Glomerular endothelial cell (primary cell): ENCODE measurements at regions not wholly inside any gene's neighbourhood (a gene's known extent, or its start where the extent isn't known, plus 50 kb on each side); places are given as distances from the start of the nearest gene placed in this dataset.
"Not testable (repeated sequence)": the region's sequence is repeated elsewhere in the genome, so short reads cannot be mapped to it uniquely, and the experiment has no call there.

Source experiments
- DNase-seq: peaks from one replicate; pipeline ENCODE4 v3.0.0-alpha.2; 2011; ENCODE audit warnings: low read depth, low spot score; ENCODE audit errors: extremely low read depth

DNA sequence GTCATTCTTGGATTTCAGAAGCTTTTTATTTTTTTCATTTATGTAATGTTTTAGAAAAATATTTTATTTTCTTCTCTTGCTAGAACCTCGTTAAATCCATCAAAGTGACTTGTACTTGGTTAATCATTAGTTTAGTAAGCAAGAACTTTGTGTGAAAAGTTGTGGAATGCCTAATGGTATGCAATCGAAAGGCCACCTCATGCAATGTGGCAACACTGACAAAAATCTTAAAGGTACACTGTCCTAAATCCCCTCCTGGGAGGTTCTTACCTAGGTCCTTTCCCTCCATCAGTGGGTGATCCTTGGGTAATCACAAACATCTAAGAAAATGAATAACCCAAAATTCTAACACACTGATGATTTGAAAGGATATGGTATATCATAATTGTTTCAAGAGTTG lies 304.2 kb downstream of the DNAH5 start:
- DNase-seq, result no peak

DNA sequence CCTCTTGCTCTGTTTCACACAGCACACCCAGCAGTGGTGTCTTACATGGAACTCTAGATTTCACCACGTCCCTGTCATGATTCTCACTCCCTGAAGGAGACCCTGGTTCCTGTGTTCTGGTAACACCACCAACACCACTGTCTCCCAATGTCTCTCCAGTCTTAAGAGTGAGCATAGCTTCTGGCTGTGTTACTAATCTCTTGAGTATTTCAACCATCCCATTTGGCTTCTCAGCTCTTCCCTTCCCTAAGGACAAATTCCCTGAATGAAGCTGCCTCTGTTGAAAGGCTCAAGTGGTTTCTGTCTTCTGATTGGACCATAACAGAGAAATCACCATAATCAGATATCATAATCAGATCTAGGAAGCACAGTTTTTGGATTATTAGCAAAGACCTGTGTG lies 311.8 kb downstream of the DNAH5 start:
- DNase-seq, result no peak

DNA sequence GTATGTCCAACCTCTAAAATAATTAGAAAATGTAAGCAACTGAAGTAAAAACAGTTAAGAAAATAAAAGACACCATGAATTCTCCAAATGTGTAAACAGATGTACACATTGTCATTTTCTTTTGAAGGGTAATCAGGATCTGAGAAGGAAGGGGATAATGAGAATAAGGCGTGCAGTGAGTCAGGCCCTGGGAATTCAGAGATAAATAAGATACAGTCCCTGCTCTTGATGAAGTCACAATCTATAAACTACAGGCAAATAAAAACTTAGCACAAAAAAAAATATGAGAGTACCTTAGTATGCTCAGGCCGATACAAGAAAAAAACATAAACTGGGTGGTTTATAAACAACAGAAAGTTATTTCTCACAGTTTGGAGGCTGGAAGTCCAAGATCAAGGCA lies 315.3 kb downstream of the DNAH5 start:
- no peak for DNase-seq

DNA sequence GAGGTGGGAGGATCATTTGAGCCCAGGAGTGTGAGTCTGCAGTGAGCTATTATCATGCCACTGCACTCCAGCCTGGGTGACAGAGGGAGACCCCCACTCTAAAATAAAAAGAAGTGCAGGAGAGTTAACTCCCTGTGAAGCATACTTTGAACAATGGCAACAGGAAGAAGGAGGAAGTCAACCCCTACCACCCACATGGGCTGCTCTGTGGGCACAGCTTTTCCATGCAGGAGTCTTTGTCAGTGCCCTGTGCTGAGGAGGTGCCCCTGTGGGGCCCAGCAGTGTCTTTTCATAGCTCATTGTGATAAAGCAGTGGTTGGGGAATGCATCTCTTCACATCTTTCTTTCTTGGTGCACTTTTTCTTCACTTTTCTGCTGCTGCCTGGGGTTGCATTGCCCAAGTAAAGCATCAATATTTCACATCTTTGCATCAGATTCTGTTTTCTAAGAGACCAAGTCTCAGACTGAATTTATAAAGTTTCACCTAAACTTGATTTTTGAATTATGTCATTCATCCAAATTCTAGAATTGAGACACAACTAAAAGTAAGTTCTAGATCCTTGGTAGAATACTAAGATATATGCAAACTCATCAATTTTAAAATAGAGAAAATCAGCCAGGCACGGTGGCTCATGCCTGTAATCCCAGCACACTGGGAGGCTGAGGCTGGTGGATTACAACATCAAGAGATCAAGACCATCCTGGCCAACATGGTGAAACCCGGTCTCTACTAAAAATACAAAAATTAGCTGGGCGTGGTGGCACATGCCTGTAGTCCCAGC lies 316.6 kb downstream of the DNAH5 start:
- DNase-seq, result no peak

DNA sequence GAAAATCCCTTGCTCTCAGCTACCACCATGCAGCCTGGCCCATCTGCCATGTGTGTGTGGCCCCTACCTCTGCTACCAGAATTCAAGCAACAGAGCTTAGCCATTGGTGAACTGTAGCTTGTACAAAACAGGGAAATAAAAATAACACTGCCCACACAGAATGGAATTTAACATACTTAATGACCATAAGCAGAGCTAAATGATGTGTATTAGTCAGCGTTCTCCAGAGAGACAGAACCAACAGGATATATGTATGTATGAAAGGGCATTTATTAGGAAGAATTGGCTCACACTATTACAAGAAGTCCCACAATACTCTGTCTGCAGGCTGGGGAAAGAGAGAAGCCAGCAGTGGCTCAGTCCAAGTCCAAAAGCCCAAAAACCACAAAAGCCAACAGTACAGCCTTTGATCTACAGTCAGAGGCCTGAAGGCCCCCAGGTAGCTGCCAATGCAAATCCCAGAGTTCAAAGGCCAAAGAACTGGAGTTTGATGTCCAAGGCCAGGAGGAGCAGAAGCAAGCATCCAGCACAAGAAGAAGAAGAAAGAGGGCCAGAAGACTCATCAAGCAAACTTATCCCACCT lies 318.8 kb downstream of the DNAH5 start:
- DNase-seq, result no peak

DNA sequence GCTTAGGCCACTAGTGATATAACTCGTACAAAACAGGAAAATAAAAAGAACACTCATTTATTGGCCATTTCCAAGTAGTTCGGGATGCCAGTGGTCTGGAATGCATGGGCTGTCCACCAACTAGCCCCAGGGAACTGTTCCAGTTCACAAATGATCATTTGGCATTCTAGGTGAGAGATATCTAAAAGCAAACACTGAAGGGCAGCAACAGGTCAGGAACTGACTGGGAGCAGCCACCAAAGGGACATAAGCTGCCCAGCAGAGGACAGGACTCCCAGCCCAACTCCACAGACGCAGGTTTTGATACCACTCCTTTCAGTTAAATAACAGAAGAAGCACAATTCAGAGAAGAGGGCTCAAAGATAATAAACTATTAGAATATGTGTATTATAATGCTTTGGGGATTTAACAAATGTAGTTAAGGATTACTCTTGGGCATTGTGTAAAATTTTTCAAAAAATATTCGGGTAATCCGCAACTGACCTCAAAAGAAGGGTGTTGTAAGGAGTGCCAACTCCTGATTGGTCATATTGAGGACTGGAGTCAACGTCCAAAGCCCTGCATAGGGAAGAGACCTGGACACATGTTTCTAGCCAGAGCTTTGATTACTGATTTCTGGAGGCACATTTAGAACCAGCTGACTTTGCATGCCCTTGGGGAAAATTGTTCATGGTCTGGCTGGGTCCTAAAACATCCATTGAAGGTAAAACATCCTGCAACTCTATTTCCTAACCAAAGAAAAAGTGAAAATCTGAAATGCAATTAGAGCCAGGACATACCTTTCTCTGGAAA lies 320.0 kb downstream of the DNAH5 start:
- no peak for DNase-seq

DNA sequence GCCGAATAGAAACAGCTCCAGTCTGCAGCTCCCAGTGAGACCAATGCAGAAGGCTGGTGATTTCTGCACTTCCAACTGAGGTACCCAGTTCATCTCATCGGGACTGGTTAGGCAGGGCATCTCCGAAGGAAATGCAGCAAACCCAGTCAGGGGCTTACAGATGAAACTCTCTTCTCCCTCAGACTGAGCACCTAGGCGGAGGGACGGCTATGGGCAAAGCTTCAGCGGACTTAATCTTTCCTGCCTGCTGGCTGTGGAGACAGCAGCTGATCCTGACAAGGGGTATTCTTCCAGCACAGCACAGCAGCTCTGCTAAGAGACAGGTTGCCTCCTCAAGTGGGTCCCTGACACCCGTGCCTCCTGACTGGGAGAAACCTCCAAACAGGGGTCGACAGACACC lies 330.9 kb downstream of the DNAH5 start:
- no peak for DNase-seq

DNA sequence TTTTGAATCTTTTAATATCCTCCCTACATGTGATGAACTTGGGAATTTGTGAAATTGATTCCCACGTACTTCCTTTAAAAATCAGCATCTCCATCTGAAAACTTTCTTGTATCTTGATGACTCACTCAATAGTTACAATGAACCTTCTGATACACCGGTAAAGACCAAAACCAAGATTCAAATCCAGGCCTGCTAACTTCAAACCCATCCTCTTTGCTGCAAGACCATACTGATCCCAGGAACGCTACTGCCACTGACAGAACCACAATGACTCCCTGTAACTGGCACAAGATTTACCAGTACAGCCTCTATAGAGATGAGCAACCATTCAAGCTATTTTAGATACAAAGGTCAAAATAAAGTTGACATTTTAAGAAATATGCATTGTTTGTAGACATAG lies 332.9 kb downstream of the DNAH5 start:
- no peak for DNase-seq

DNA sequence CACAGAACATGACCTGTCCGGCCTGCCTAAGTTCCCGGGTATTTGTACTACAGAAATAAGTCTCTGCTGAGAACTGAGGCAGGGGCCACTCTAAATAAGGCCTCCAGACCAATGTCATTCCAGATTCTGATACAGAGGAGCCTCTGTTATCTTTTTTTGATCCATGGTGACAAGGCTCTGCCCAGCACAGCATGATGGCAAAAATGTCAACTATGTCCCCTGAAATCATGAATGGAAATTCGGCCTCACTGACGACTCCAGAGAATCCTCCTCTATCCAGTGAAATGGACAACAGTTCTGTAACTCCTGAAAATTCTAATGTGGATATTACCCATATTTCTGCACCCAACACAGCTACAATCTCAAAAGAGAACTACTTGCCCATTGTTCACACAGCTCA lies 335.0 kb downstream of the DNAH5 start:
- DNase-seq, result no peak

DNA sequence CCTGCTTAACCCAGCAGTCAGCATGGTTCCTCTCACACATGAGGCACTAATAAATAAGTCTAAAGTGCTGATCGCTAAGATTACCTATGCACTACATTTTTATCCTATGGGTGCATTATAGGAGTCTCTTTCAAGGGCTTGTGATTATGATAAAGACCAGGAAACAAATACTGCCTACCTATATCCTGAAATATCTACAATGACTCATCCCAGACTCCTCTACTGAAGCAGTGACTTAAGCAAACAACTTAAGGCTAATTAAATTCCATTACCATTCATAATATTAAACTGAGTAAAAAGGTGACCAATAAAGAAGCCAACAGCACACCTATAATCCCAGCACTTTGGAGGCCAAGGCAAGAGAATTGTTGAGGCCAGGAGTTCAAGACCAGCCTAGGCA lies 338.4 kb downstream of the DNAH5 start:
- DNase-seq, result no peak

DNA sequence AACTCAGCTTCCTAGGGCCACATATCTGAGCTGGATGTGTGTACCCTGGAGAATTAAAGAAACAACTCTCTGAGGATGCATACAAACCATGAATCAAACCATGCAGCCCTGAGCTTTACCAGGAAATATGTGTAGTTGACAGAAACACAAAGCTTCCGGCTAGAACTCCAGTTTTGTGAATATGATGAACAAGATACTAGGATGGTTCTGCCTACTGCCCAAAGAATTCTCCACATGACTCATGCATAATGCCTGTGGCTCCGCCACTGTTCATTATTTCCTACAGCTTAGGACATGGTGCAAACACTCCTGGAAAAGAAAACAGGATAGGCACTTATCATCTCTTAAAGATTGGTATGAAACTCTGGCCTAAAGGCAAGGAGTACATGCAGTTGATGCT lies 343.4 kb downstream of the DNAH5 start:
- no peak for DNase-seq

DNA sequence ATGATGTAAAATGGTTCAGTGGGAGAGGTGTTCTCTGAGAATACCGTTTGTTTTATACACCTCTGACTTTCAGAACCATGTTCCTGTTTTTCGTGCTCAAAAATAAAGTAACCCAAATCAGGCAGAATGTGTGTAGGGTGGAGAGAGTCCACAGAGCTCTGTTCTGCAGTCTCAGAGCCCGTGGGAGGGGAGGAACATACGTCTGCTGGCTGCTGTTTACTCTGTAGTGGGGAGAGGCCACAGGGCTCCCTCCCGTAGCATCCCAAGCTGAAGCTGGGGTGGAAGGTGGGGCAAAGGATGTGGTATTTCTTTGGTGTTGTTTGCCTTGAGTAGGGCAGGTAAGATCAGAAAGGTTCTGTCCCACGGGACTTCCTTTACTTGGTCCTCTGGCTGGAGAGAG lies 348.5 kb downstream of the DNAH5 start:
- no peak for DNase-seq

DNA sequence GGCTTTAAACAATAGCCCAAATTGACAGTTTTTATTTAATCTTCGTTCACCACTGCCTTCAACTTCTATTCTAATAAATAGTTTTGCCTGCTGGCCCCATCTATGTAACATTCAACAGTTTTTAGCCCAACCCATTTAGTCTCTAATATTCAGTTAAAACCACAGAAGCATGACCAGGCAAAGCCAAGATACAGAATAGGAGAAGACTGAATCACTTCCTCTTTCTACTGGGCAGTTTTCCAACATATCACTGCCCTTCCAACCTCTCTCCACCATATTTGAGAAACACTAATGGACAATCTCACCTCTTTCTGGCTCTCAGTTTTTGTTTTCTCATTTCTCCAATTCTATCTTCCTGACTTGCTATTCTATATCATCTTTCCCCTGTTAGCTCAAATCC lies 352.9 kb downstream of the DNAH5 start:
- no peak for DNase-seq

DNA sequence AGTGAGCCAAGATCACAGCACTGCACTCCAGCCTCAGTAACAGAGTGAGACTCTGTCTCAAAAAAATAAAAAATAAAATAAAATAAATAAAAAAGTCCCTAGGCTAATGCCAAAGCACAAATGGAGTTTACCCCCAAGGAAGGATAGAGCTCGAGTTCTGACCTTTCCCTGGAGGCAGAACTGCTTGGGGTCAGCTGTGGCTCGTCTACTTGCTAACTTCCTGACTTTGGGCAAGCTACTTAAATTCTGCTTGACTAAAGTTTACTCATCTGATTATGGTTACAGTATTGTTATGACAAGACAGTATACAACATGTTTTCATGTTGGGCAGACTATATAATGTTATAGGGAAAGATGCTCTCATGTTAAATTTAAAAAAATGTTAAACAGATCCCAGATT lies 359.2 kb downstream of the DNAH5 start:
- DNase-seq, result no peak

DNA sequence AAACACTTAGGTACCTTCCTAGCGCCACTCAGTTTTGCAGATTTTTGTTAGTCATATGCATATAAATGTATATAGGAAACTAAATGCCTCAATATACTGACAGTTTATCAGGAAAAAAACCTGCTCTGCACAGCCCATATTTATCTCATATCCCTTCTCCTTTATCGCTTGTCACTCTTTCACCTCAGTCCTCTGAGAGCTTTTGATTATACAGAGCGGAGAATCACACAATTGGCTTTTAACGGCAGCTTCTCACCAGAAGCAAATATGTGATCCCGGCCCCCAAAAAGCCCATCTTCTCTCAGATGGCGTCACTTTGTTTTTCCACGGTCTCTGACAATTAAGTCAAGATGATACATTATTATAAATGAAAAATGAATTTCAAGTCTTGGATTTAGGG lies 362.6 kb downstream of the DNAH5 start:
- no peak for DNase-seq

DNA sequence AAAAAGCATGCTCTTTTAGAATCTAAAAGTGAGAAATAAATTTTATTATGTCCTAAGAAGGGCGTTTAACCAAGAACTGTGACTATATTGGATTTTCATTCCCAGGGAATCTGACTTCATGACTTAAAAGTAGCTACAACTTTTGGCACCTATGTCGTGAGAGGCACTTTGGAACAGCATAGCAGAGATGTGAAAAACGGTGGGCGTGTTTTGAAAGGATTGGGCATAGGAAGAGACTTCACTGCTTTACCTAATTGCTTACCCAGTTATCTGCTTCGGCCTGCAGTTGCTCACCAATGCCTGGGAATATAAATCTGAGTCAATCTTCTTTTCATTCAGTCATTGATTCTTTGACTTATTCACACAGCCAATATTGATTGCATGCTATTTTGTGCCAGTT lies 363.4 kb downstream of the DNAH5 start:
- DNase-seq, result no peak

DNA sequence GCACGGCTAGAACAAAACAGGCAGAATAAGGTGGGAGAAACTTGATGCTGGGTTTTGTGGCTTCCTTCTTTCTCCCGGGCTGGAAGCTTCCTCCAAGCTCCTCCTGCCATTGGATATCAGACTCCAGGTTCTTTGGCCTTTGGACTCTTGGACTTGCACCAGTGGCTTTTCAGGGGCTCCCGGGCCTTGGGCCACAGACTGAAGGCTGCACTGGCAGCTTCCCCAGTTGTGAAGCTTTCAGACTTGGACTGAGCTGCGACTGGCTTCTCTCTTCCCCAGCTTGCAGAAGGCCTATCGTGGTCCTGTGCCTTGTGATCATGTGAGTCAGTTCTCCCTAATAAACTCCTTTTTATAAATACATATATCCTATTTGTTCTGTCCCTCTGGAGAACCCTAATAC lies 364.4 kb downstream of the DNAH5 start:
- DNase-seq, result no peak

DNA sequence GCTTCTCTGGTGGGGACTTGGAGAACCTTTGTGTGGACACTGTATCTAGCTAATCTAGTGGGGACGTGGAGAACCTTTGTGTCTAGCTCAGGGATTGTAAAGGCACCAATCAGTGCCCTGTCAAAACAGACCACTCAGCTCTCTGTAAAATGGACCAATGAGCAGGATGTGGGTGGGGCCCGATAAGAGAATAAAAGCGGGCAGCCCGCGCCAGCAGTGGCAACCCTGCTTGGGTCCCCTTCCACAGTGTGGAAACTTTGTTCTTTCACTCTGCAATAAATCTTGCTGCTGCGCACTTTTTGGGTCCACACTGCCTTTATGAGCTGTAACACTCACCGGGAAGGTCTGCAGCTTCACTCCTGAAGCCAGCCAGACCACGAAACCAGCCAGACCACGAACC lies 365.4 kb downstream of the DNAH5 start:
- not testable (repeated sequence) for DNase-seq

DNA sequence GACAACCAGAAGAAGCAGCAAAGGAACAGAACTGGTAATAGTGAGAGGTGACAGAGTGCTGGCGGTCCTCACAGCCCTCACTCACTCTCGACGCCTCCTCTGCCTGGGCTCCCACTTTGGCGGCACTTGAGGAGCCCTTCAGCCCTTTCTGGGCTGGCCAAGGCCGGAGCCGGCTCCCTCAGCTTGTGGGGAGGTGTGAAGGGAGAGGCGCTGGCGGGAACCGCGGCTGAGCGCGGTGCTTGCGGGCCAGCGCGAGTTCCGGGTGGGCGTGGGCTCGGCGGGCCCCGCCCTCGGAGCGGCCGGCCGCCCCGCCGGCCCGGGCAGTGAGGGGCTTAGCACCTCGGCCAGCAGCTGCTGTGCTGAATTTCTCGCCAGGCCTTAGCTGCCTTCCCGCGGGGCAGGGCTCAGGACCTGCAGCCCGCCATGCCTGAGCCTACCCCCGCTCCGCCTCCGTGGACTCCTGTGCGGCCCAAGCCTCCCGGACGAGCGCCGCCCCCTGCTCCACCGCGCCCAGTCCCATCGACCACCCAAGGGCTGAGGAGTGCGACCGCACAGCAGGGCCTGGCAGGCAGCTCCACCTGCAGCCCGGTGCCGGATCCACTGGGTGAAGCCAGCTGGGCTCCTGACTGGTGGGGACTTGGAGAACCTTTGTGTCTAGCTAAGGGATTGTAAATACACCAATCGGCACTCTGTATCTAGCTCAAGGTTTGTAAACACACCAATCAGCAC lies 366.0 kb downstream of the DNAH5 start:
- not testable (repeated sequence) for DNase-seq

DNA sequence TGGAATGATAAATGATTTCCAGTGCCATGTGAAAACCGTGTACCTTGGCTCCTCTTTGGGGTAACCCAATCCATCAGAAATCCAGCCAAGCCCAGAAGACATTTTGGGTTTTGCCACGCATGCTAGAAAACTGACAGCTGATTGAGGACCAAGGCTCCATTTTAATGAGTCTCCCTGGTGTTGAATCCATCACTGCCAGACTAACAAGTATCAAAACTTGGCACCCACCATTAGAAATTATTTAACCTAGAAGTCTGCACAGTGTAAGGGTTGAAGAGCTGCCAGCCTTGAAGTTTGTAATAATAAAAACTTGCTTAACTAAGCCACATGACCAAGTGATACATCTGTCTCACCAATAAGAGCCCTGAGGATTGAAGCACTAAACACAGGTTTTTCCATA lies 369.9 kb downstream of the DNAH5 start:
- no peak for DNase-seq

DNA sequence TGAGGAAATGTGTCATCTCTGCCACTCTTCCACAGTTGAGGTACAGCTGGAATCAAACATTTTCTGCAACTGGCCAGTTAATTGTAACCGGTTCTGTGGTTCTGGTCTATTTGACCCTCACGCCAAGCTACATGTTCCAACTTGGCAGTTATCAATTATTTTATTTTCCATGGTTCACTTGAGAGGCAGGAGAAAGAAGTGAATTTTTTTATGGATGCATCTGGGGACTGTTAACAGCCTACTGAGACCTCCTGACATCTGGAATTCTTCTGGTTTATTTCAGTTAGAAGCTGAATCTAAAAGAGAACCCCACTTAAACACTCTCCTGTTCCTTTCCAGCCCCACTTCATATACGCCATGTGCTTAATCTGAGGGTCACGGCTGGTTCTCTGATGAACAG lies 372.3 kb downstream of the DNAH5 start:
- DNase-seq, result no peak
